ENCODE measurements at regions not wholly inside any gene's neighbourhood (a gene's known extent, or its start where the extent isn't known, plus 50 kb on each side); places are given as distances from the start of the nearest gene placed in this dataset.

GRCh38 chr3:164387236-164387635, 691.1 kb downstream of the SI start:
- peak; percentile 95 for FAIRE-seq
- no peak for TF ChIP-seq CTCF (IDR thresholded peaks at IDR 0.05; ENCODE audit: insufficient read depth, missing control alignments)

GRCh38 chr3:164380156-164380555, 698.1 kb downstream of the SI start:
- FAIRE-seq (peak; percentile 64), DNase-seq (ENCODE audit: insufficient read length, low spot score) (no peak)
- TF ChIP-seq CTCF (IDR thresholded peaks at IDR 0.05; ENCODE audit: insufficient read depth, missing control alignments): no peak

More at GRCh38 chr3:164387236-164387635, 691.1 kb downstream of the SI start:
- DNase-seq (ENCODE audit: insufficient read length, low spot score): no peak

GRCh38 chr3:164377466-164377865, 700.8 kb downstream of the SI start:
- FAIRE-seq (peak; percentile 69), DNase-seq (ENCODE audit: insufficient read length, low spot score) (no peak)
- TF ChIP-seq CTCF (IDR thresholded peaks at IDR 0.05; ENCODE audit: insufficient read depth, missing control alignments): no peak

GRCh38 chr3:164375995-164376394, 702.3 kb downstream of the SI start:
- peak; percentile 23 for TF ChIP-seq CTCF (IDR thresholded peaks at IDR 0.05; ENCODE audit: insufficient read depth, missing control alignments)
- no peak for DNase-seq (ENCODE audit: insufficient read length, low spot score)
- peak; percentile 89 for FAIRE-seq

- no peak for FAIRE-seq
- no peak for DNase-seq (ENCODE audit: insufficient read length, low spot score)
- TF ChIP-seq CTCF (IDR thresholded peaks at IDR 0.05; ENCODE audit: insufficient read depth, missing control alignments): no peak
Measured at GRCh38 chr3:164375538-164375937, 702.8 kb downstream of the SI start.

- no peak for TF ChIP-seq CTCF (IDR thresholded peaks at IDR 0.05; ENCODE audit: insufficient read depth, missing control alignments)
- DNase-seq (ENCODE audit: insufficient read length, low spot score) (no peak), FAIRE-seq (no peak)
Measured at GRCh38 chr3:164371681-164372080, 706.6 kb downstream of the SI start.

GRCh38 chr3:164370970-164371369, 707.3 kb downstream of the SI start:
- DNase-seq (ENCODE audit: insufficient read length, low spot score) (no peak), FAIRE-seq (no peak)
- no peak for TF ChIP-seq CTCF (IDR thresholded peaks at IDR 0.05; ENCODE audit: insufficient read depth, missing control alignments)
